Pancreas (tissue), 10 donors: ENCODE measurements at regions not wholly inside any gene's neighbourhood (a gene's known extent, or its start where the extent isn't known, plus 50 kb on each side); places are given as distances from the start of the nearest gene placed in this dataset.

Experiments used
- ATAC-seq, 4 donors: fragments of 200-7000 bp; cut with Tn5 transposase; one replicate each; pipeline versions ENCODE4 v1.8.0 to v1.9.1; 2020; ENCODE audit warnings: mild to moderate bottlenecking in 4 of 4, moderate library complexity in 4 of 4
- DNase-seq, 6 donors: peaks; one replicate each; pipeline ENCODE4 v3.0.0-alpha.2; 2020
- FAIRE-seq: peaks from 2 replicates; lab custom pipeline; 2012; peaks lifted over from hg19 to GRCh38; lab: Jason Lieb, UNC
- H3K27ac ChIP-seq, 4 donors: fragments of 200-600 bp; sonication (generic); 1 replicate in 3 of 4; 2 replicates in 1 of 4; pipeline versions ENCODE4 v1.5.0 to v1.8.0; 2020
- H3K27me3 ChIP-seq, 4 donors: fragments of 200-600 bp; one replicate each; pipeline ENCODE4 v1.8.0; 2021
- H3K36me3 ChIP-seq, 3 donors: fragments of 200-600 bp; sonication (generic) in 1 of 3; one replicate each; pipeline versions ENCODE4 v1.5.0 to v1.8.0; 2020 to 2021
- H3K4me1 ChIP-seq, 3 donors: fragments of 200-600 bp; one replicate each; pipeline ENCODE4 v1.8.0; 2021
- H3K4me3 ChIP-seq, 4 donors: fragments of 200-600 bp; sonication (generic) in 2 of 4; one replicate each; pipeline versions ENCODE4 v1.5.0 to v1.8.0; 2020 to 2021
- H3K9me3 ChIP-seq, 4 donors: fragments of 200-600 bp; one replicate each; pipeline ENCODE4 v1.8.0; 2021
- WGBS, 2 donors: extraction: QIAGEN DNeasy Blood & Tissue Kit; methylation state at CpG; one replicate each; pipeline ENCODE4 v1.1.7; 2013; 5-methylcytosine and 5-hydroxymethylcytosine counted together
- intact Hi-C, 3 donors: fragments of 100-400 bp; cut with DNase I; formaldehyde crosslinking; loops; one replicate each; pipeline versions ENCODE4 v1.11.1 to v1.14.2; 2022
- TF ChIP-seq, protein P1 (sequence below), 4 donors: fragments of 200-600 bp; sonication (generic) in 3 of 4; IDR thresholded peaks; one replicate each; pipeline versions ENCODE4 v1.5.0 to v1.8.0; 2021; ENCODE audit warnings: antibody characterized with exemption in 4 of 4
- donor health status: healthy with polysubstance abuse.
- donor health status: DM: no; HTN: no; CAD: no; lungs with moderate emphysema.
- donor health status: DM: no; HTN: no; CAD: no.
- donor health status: control.
- donor health status: control.
- donor health status: Bipolar disorder and iron deficiency.
- donor health status: DM: yes; HTN: yes; CAD: no.
- donor health status: DM: no; HTN: no; CAD: no.
- donor health status: DM: no; HTN: no; CAD: no.
- donor health status: DM: yes; HTN: yes; CAD: no.

DNA sequence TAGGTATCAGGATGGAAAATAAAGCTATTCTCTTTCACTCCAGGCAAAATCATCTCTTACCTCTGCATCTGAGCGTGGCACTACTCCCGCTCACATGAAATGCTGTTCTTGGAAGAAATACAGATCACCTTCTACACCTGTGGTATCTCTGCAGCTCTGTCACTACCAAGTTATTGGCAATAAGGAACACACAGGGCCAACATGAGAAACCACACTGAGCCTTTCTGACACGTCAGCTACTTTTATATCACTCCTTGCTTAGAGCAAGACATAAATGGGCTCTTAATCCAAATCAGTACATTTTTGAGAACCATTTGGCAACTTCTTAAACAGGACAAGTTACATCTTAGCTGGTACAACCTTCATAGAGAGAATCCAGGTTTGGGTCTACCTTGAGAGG lies 101.8 kb upstream of the GUCY1A1 start:
- WGBS, 2 donors: 87 to 95% methylated on average over 3 of the region's 3 CpGs

DNA sequence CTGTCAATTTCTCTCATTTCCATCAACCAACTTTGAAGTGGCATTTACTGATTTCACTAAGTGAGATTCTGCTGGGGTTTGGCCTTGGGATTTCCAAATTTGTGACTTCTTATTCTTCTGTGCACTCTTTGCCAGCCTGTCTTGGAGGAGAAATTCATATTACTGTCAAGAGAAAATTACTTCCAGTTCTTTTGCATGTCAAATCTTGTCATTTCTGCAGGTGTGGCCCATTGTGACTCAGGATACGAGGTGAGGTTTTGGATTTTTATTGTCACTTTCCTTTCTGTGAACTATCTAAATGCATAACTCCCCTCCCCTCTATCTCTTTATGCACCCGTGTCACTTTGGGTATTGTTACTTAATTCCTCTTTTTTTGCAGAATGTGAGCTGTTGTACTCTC lies 102.6 kb upstream of the GUCY1A1 start:
- WGBS, 2 donors: 64 to 76% methylated on average over 2 of the region's 2 CpGs
- no peak for DNase-seq
- Histone ChIP-seq H3K27ac (no peak overlapping the region), H3K36me3 (no peaks in the 10 kb centered on the region), H3K4me3 (no peak overlapping the region), H3K4me1 (no peaks in the 10 kb centered on the region), H3K27me3 (no peaks in the 10 kb centered on the region), H3K9me3 (no peaks in the 10 kb centered on the region)
- no peak for ATAC-seq
- TF ChIP-seq, protein P1, sequence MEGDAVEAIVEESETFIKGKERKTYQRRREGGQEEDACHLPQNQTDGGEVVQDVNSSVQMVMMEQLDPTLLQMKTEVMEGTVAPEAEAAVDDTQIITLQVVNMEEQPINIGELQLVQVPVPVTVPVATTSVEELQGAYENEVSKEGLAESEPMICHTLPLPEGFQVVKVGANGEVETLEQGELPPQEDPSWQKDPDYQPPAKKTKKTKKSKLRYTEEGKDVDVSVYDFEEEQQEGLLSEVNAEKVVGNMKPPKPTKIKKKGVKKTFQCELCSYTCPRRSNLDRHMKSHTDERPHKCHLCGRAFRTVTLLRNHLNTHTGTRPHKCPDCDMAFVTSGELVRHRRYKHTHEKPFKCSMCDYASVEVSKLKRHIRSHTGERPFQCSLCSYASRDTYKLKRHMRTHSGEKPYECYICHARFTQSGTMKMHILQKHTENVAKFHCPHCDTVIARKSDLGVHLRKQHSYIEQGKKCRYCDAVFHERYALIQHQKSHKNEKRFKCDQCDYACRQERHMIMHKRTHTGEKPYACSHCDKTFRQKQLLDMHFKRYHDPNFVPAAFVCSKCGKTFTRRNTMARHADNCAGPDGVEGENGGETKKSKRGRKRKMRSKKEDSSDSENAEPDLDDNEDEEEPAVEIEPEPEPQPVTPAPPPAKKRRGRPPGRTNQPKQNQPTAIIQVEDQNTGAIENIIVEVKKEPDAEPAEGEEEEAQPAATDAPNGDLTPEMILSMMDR (IDR thresholded peaks at IDR 0.05): no peak
- FAIRE-seq: no peak
- intact Hi-C loops: no loop called here

More for the DNA sequence above, 101.8 kb upstream of the GUCY1A1 start:
- no peak for DNase-seq
- Histone ChIP-seq H3K9me3 (no peaks in the 10 kb centered on the region), H3K36me3 (no peaks in the 10 kb centered on the region), H3K27me3 (no peaks in the 10 kb centered on the region), H3K4me1 (no peaks in the 10 kb centered on the region), H3K4me3 (no peak overlapping the region), H3K27ac (no peak overlapping the region)
- TF ChIP-seq, protein P1 (IDR thresholded peaks at IDR 0.05): no peak
- no peak for FAIRE-seq
- ATAC-seq: no peak
- intact Hi-C loops: no loop called here

DNA sequence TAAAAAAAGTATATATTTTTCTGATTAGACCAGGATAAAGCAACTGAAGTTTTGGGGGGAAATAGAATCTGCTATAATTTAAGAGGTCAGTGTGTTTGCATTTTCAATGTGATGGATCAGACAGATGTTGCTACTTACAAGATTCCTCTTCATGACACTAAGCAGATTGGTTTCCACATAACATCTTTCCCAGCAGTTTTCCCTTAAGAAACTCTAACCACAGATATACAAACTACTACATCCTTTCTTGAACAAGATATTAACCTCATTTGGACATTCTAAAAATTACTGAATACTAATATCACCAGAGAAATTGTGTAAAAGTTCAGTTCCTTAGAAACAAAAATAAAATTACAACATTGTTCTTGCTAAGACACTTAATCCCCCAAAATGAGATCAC lies 106.7 kb upstream of the GUCY1A1 start:
- Histone ChIP-seq H3K27ac (no peak overlapping the region), H3K4me3 (no peak overlapping the region), H3K9me3 (no peaks in the 10 kb centered on the region), H3K36me3 (no peaks in the 10 kb centered on the region), H3K4me1 (no peaks in the 10 kb centered on the region), H3K27me3 (no peaks in the 10 kb centered on the region)
- TF ChIP-seq, protein P1 (IDR thresholded peaks at IDR 0.05): no peak
- DNase-seq (no peak), FAIRE-seq (no peak), ATAC-seq (no peak)
- intact Hi-C loops: no loop called here

DNA sequence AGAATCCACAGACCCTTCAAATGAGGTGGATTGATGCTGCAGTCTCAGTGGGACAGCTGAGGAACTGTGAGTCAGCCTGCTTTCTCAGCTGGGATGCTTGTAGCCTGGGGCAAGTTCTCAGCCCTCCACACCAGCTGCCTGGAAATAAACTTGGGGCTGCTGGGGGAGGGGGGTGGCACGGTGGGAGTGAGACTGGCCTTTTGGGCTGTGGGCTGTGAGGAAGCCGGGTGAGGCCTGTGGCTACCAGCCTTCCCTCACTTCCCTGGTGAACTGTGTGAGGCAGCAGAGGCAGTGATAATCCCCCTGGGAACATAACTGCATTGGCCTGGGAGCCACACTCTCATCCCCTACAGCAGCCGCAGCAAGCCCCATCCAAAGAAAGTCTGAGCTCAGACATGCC lies 114.5 kb upstream of the GUCY1A1 start:
- H3K36me3 ChIP-seq: no peaks in the 10 kb centered on the region
- no peaks in the 10 kb centered on the region for H3K27me3 ChIP-seq
- no peak overlapping the region for H3K4me3 ChIP-seq
- intact Hi-C loops: no loop called here
- FAIRE-seq: no peak
- no peaks in the 10 kb centered on the region for H3K9me3 ChIP-seq
- H3K4me1 ChIP-seq: no peaks in the 10 kb centered on the region
- 87 to 90% methylated on average over 3 of the region's 3 CpGs for WGBS, 2 donors
- H3K27ac ChIP-seq: no peak overlapping the region
- ATAC-seq: no peak
- no peak for DNase-seq
- TF ChIP-seq, protein P1 (IDR thresholded peaks at IDR 0.05): no peak

DNA sequence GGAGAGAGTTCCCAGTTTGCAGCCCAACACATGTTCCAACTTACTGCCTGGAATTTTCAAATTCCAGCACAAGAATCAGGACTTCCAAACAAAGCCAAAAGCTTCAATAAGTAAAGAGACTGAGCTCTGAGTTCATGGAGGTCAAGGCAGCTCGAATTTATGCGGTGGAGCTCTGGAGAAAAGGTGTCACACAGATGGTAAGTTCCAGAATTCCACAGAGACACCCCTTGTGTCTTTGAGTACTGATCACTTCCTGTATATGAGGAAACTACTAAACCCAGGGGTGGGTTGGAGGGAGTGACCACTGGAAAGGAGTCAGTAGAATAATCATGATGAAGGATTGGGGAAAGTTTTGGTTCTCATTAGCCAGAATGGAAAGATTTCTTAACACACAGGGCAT lies 118.5 kb upstream of the GUCY1A1 start:
- Histone ChIP-seq H3K27me3 (no peaks in the 10 kb centered on the region), H3K4me3 (no peak overlapping the region), H3K4me1 (no peaks in the 10 kb centered on the region), H3K27ac (no peak overlapping the region), H3K36me3 (no peaks in the 10 kb centered on the region), H3K9me3 (no peaks in the 10 kb centered on the region)
- intact Hi-C loops: no loop called here
- WGBS, 2 donors: 39 to 47% methylated on average over 2 of the region's 2 CpGs
- TF ChIP-seq, protein P1 (IDR thresholded peaks at IDR 0.05): no peak
- DNase-seq: no peak
- ATAC-seq: no peak
- no peak for FAIRE-seq
